ENCODE measurements at regions not wholly inside any gene's neighbourhood (a gene's known extent, or its start where the extent isn't known, plus 50 kb on each side); places are given as distances from the start of the nearest gene placed in this dataset.

- DNase-seq, result no peak
These were observed 58.0 kb upstream of the CHST1 start for GRCh38 chr11:45723397-45723796.

- DNase-seq, result no peak
These were observed 56.7 kb upstream of the CHST1 start for GRCh38 chr11:45722144-45722543.

- no peak for DNase-seq
These were observed 52.1 kb upstream of the CHST1 start for GRCh38 chr11:45717526-45717925.

GRCh38 chr11:45715418-45715817 lies 50.0 kb upstream of the CHST1 start:
- no peak for DNase-seq

Data from NCI-H1092 treated with DMSO at 0.1 percent for 48 hours (cell line).